ENCODE measurements at regions not wholly inside any gene's neighbourhood (a gene's known extent, or its start where the extent isn't known, plus 50 kb on each side); places are given as distances from the start of the nearest gene placed in this dataset.

GRCh38 chr13:58528351-58528750 lies 896.8 kb downstream of the PCDH17 start:
- Histone ChIP-seq H3K27me3 (ENCODE audit: insufficient read depth, low read length) (no peaks in the 10 kb centered on the region), H3K4me3 (ENCODE audit: low read length) (no peak overlapping the region), H3K4me1 (ENCODE audit: insufficient read depth, low read length) (no peaks in the 10 kb centered on the region), H3K9me3 (ENCODE audit: low read length) (peaks cover 4% of the 10 kb centered on the region), H3K36me3 (ENCODE audit: insufficient read depth, low read length) (no peaks in the 10 kb centered on the region), H2AFZ (ENCODE audit: low read depth, low read length) (no peak overlapping the region)

DNA sequence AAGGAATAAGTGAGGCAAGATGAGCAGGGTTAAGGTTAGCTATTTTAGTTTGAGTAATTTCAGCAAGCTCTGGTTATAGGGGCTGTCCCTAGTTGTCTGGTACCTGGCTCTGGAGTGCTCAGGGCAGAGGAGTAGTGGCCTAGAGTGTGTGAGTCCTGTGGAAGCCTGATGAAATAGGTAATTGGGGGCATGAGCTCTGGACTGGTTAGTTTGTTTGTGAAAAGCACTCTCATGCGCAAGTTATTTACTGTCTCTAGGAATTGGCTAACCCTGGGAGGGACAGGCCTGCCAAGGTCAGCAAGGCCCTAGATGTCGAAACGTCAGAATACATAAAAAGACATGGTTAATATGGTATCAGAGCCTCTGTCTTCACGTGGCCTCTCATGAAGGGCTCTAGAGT lies 900.1 kb downstream of the PCDH17 start:
- Histone ChIP-seq H3K27me3 (ENCODE audit: insufficient read depth, low read length) (no peaks in the 10 kb centered on the region), H3K9me3 (ENCODE audit: low read length) (peaks cover 4% of the 10 kb centered on the region), H3K36me3 (ENCODE audit: insufficient read depth, low read length) (no peaks in the 10 kb centered on the region), H2AFZ (ENCODE audit: low read depth, low read length) (no peak overlapping the region), H3K4me1 (ENCODE audit: insufficient read depth, low read length) (no peaks in the 10 kb centered on the region), H3K4me3 (ENCODE audit: low read length) (no peak overlapping the region)

- Histone ChIP-seq H3K4me1 (ENCODE audit: insufficient read depth, low read length) (peaks cover 3% of the 10 kb centered on the region), H3K27me3 (ENCODE audit: insufficient read depth, low read length) (no peaks in the 10 kb centered on the region), H3K9me3 (ENCODE audit: low read length) (no peaks in the 10 kb centered on the region), H3K36me3 (ENCODE audit: insufficient read depth, low read length) (no peaks in the 10 kb centered on the region), H2AFZ (ENCODE audit: low read depth, low read length) (no peak overlapping the region), H3K4me3 (ENCODE audit: low read length) (no peak overlapping the region)
These were observed 911.0 kb downstream of the PCDH17 start for GRCh38 chr13:58542530-58542929.

GRCh38 chr13:58547419-58547818 lies 915.9 kb downstream of the PCDH17 start:
- Histone ChIP-seq H3K4me1 (ENCODE audit: insufficient read depth, low read length) (peaks cover 3% of the 10 kb centered on the region), H3K36me3 (ENCODE audit: insufficient read depth, low read length) (no peaks in the 10 kb centered on the region), H2AFZ (ENCODE audit: low read depth, low read length) (no peak overlapping the region), H3K27me3 (ENCODE audit: insufficient read depth, low read length) (no peaks in the 10 kb centered on the region), H3K9me3 (ENCODE audit: low read length) (no peaks in the 10 kb centered on the region), H3K4me3 (ENCODE audit: low read length) (no peak overlapping the region)

GRCh38 chr13:58566176-58566575 lies 934.6 kb downstream of the PCDH17 start:
- Histone ChIP-seq H2AFZ (ENCODE audit: low read depth, low read length) (no peak overlapping the region), H3K4me1 (ENCODE audit: insufficient read depth, low read length) (no peaks in the 10 kb centered on the region), H3K36me3 (ENCODE audit: insufficient read depth, low read length) (no peaks in the 10 kb centered on the region), H3K9me3 (ENCODE audit: low read length) (no peaks in the 10 kb centered on the region), H3K27me3 (ENCODE audit: insufficient read depth, low read length) (no peaks in the 10 kb centered on the region), H3K4me3 (ENCODE audit: low read length) (no peak overlapping the region)

DNA sequence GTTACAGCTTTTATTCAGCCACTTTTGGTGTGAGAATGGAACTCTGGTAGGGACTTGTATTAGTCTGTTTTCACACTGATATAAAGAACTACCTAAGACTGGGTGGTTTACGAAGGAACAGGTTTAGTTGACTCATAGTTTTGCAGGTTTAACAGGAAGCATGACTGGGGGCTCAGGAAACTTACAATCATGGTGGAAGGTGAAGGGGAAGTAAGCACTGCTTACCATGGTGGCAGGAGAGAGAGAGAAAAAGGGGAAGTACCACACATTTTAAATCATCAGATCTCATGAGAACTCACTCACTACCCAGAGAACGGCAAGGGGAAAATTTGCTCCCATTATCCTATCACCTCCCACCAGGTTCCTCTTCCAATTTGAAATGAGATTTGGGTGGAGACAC lies 942.2 kb downstream of the PCDH17 start:
- Histone ChIP-seq H3K4me3 (ENCODE audit: low read length) (no peak overlapping the region), H3K9me3 (ENCODE audit: low read length) (peaks cover 5% of the 10 kb centered on the region), H2AFZ (ENCODE audit: low read depth, low read length) (no peak overlapping the region), H3K27me3 (ENCODE audit: insufficient read depth, low read length) (no peaks in the 10 kb centered on the region), H3K36me3 (ENCODE audit: insufficient read depth, low read length) (no peaks in the 10 kb centered on the region), H3K4me1 (ENCODE audit: insufficient read depth, low read length) (peaks cover 5% of the 10 kb centered on the region)

DNA sequence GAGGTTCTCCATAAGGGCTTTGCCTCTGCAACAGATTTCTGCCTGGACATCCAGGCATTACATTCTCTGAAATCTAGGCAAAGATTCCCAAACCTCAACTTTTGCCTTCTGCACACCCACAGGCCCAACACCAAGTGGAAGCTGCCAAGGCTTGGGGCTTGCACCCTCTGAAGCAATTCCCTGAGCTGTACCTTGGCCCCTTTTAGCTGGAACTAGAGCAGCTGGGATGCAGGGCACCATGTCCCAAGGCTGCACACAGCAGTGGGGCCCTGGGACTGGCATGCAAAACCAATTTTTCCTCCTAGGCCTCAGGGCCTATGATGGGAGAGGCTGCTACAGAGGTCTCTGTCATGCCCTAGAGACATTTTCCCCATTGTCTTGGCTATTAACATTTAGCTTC lies 943.2 kb downstream of the PCDH17 start:
- H2AFZ ChIP-seq (ENCODE audit: low read depth, low read length): no peak overlapping the region
- H3K36me3 ChIP-seq (ENCODE audit: insufficient read depth, low read length): no peaks in the 10 kb centered on the region
- H3K27me3 ChIP-seq (ENCODE audit: insufficient read depth, low read length): no peaks in the 10 kb centered on the region
- H3K4me3 ChIP-seq (ENCODE audit: low read length): no peak overlapping the region
- H3K9me3 ChIP-seq (ENCODE audit: low read length): peaks cover 5% of the 10 kb centered on the region
- peaks cover 8% of the 10 kb centered on the region for H3K4me1 ChIP-seq (ENCODE audit: insufficient read depth, low read length)

DNA sequence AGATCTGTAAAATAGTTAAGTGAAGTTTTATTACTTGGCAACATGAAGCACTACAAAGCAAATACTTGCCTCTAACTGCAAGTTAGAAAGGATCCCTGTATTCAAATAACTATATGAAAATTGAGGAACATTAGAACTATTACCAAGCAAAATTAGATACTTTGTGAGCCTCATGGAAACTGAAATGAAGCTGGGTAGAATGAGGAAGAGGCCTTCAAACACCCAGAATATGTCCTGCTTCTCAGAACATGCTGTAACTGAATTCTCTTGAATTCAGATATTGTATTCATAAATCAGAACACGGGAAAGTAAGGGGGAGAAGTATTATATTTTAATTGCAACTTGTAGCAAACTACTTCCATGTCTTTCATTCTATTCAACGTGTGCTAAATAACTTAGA lies 947.9 kb downstream of the PCDH17 start:
- Histone ChIP-seq H3K4me1 (ENCODE audit: insufficient read depth, low read length) (peaks cover 8% of the 10 kb centered on the region), H3K36me3 (ENCODE audit: insufficient read depth, low read length) (no peaks in the 10 kb centered on the region), H3K27me3 (ENCODE audit: insufficient read depth, low read length) (no peaks in the 10 kb centered on the region), H2AFZ (ENCODE audit: low read depth, low read length) (peak overlapping the region; percentile 57), H3K9me3 (ENCODE audit: low read length) (peaks cover 5% of the 10 kb centered on the region), H3K4me3 (ENCODE audit: low read length) (no peak overlapping the region)

- H2AFZ ChIP-seq (ENCODE audit: low read depth, low read length): no peak overlapping the region
- H3K27me3 ChIP-seq (ENCODE audit: insufficient read depth, low read length): no peaks in the 10 kb centered on the region
- H3K4me1 ChIP-seq (ENCODE audit: insufficient read depth, low read length): peaks cover 1% of the 10 kb centered on the region
- H3K36me3 ChIP-seq (ENCODE audit: insufficient read depth, low read length): no peaks in the 10 kb centered on the region
- H3K4me3 ChIP-seq (ENCODE audit: low read length): no peak overlapping the region
- no peaks in the 10 kb centered on the region for H3K9me3 ChIP-seq (ENCODE audit: low read length)
These were observed 952.4 kb downstream of the PCDH17 start for GRCh38 chr13:58583966-58584365.

DNA sequence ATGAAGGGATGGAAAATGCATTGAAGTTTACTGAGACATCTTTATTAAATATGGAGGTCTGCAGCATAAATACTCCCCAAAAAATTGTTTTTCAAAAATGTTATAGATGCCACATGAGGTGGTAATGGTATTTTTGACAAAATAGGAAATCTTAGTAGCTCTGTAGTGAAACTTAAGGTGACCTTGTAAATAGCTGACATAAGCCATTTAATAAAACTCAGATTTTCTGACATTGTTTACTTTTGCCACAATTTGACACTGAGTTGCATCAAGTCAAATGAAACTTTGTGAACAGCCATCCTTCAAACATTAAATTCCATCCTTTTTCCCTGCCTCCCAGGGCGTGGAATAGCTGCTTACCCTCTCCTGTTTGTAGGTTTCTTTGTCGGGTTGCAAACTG lies 953.1 kb downstream of the PCDH17 start:
- H3K27me3 ChIP-seq (ENCODE audit: insufficient read depth, low read length): no peaks in the 10 kb centered on the region
- H2AFZ ChIP-seq (ENCODE audit: low read depth, low read length): no peak overlapping the region
- no peaks in the 10 kb centered on the region for H3K4me1 ChIP-seq (ENCODE audit: insufficient read depth, low read length)
- no peak overlapping the region for H3K4me3 ChIP-seq (ENCODE audit: low read length)
- no peaks in the 10 kb centered on the region for H3K36me3 ChIP-seq (ENCODE audit: insufficient read depth, low read length)
- no peaks in the 10 kb centered on the region for H3K9me3 ChIP-seq (ENCODE audit: low read length)

GRCh38 chr13:58587183-58587582 lies 955.6 kb downstream of the PCDH17 start:
- Histone ChIP-seq H3K4me3 (ENCODE audit: low read length) (no peak overlapping the region), H3K9me3 (ENCODE audit: low read length) (no peaks in the 10 kb centered on the region), H3K4me1 (ENCODE audit: insufficient read depth, low read length) (no peaks in the 10 kb centered on the region), H3K36me3 (ENCODE audit: insufficient read depth, low read length) (no peaks in the 10 kb centered on the region), H2AFZ (ENCODE audit: low read depth, low read length) (no peak overlapping the region), H3K27me3 (ENCODE audit: insufficient read depth, low read length) (no peaks in the 10 kb centered on the region)

DNA sequence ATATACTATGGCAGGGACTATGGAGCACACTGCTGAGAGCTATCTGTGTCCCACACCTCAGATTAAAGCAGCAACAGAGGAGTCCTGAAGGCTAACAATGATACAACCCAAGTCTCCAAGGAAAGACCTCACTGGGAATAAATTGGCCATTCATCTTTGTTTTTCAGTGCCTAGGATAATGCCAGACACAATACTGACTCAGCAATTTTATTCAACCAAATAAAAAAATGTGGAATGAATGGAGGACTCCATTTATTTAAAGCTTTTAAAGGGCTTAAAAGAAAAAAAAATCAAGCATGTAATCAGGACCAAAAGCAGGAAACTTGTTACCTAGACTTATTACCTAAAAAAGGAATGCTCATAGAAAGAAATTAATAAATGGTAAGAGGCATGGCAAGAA lies 960.5 kb downstream of the PCDH17 start:
- Histone ChIP-seq H3K27me3 (ENCODE audit: insufficient read depth, low read length) (no peaks in the 10 kb centered on the region), H2AFZ (ENCODE audit: low read depth, low read length) (no peak overlapping the region), H3K4me1 (ENCODE audit: insufficient read depth, low read length) (peaks cover 18% of the 10 kb centered on the region), H3K36me3 (ENCODE audit: insufficient read depth, low read length) (no peaks in the 10 kb centered on the region), H3K4me3 (ENCODE audit: low read length) (no peak overlapping the region), H3K9me3 (ENCODE audit: low read length) (no peaks in the 10 kb centered on the region)

DNA sequence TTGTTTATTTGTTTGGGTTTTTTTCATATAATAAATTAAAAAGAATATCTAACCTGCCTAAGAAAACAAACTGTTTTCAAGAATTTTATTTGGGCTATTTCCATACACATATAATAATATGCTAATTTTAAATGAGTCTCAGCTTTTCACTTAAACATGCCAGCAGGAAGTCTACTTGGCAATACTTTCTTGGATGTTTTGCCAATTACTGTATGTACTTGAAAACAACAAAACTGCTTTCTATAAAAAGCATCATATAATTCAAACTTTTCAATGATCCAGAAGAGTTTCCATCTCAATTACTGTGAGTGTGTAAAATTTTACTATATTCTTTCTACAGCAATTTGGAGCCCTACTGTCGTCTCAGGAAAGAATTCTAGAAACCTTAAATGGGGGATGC lies 961.2 kb downstream of the PCDH17 start:
- Histone ChIP-seq H3K4me3 (ENCODE audit: low read length) (no peak overlapping the region), H3K27me3 (ENCODE audit: insufficient read depth, low read length) (no peaks in the 10 kb centered on the region), H2AFZ (ENCODE audit: low read depth, low read length) (no peak overlapping the region), H3K36me3 (ENCODE audit: insufficient read depth, low read length) (no peaks in the 10 kb centered on the region), H3K4me1 (ENCODE audit: insufficient read depth, low read length) (peaks cover 18% of the 10 kb centered on the region), H3K9me3 (ENCODE audit: low read length) (no peaks in the 10 kb centered on the region)

GRCh38 chr13:58594747-58595600 lies 963.4 kb downstream of the PCDH17 start:
- Histone ChIP-seq H3K36me3 (ENCODE audit: insufficient read depth, low read length) (no peaks in the 10 kb centered on the region), H3K9me3 (ENCODE audit: low read length) (no peaks in the 10 kb centered on the region), H2AFZ (ENCODE audit: low read depth, low read length) (no peak overlapping the region), H3K4me3 (ENCODE audit: low read length) (no peak overlapping the region), H3K4me1 (ENCODE audit: insufficient read depth, low read length) (peaks cover 18% of the 10 kb centered on the region), H3K27me3 (ENCODE audit: insufficient read depth, low read length) (no peaks in the 10 kb centered on the region)
